Endothelial cell (in vitro differentiated cells): ENCODE measurements at regions not wholly inside any gene's neighbourhood (a gene's known extent, or its start where the extent isn't known, plus 50 kb on each side); places are given as distances from the start of the nearest gene placed in this dataset.
"Not testable (repeated sequence)": the region's sequence is repeated elsewhere in the genome, so short reads cannot be mapped to it uniquely, and the experiment has no call there.

Experiments used
- DNase-seq: peaks from one replicate; pipeline ENCODE4 v3.0.0; 2021; ENCODE audit warnings: low spot score
- H3K27ac Mint-ChIP-seq: one replicate; pipeline ENCODE4 v1.8.0; 2021; ENCODE audit warnings: mixed read lengths, inconsistent platforms; ENCODE audit not compliant: unreplicated experiment
- H3K27me3 Mint-ChIP-seq: one replicate; pipeline ENCODE4 v1.8.0; 2021; ENCODE audit warnings: mild to moderate bottlenecking, moderate library complexity, mixed read lengths, inconsistent platforms; ENCODE audit not compliant: unreplicated experiment
- H3K36me3 Mint-ChIP-seq: one replicate; pipeline ENCODE4 v1.8.0; 2021; ENCODE audit warnings: mild to moderate bottlenecking, low read depth, mixed read lengths, inconsistent platforms; ENCODE audit not compliant: unreplicated experiment
- H3K4me1 Mint-ChIP-seq: one replicate; pipeline ENCODE4 v1.8.0; 2021; ENCODE audit warnings: mild to moderate bottlenecking, mixed read lengths, inconsistent platforms; ENCODE audit not compliant: unreplicated experiment
- H3K4me3 Mint-ChIP-seq: one replicate; pipeline ENCODE4 v1.8.0; 2021; ENCODE audit warnings: mild to moderate bottlenecking, mixed read lengths, inconsistent platforms; ENCODE audit not compliant: unreplicated experiment
- H3K9me3 Mint-ChIP-seq: one replicate; pipeline ENCODE4 v1.8.0; 2021; ENCODE audit warnings: mixed read lengths, inconsistent platforms; ENCODE audit not compliant: unreplicated experiment
- TF ChIP-seq, protein P1 (sequence below): fragments of 200-600 bp; sonication (generic); IDR thresholded peaks from one replicate; pipeline ENCODE4 v1.5.0; 2021; ENCODE audit warnings: antibody characterized with exemption; ENCODE audit not compliant: unreplicated experiment

DNA sequence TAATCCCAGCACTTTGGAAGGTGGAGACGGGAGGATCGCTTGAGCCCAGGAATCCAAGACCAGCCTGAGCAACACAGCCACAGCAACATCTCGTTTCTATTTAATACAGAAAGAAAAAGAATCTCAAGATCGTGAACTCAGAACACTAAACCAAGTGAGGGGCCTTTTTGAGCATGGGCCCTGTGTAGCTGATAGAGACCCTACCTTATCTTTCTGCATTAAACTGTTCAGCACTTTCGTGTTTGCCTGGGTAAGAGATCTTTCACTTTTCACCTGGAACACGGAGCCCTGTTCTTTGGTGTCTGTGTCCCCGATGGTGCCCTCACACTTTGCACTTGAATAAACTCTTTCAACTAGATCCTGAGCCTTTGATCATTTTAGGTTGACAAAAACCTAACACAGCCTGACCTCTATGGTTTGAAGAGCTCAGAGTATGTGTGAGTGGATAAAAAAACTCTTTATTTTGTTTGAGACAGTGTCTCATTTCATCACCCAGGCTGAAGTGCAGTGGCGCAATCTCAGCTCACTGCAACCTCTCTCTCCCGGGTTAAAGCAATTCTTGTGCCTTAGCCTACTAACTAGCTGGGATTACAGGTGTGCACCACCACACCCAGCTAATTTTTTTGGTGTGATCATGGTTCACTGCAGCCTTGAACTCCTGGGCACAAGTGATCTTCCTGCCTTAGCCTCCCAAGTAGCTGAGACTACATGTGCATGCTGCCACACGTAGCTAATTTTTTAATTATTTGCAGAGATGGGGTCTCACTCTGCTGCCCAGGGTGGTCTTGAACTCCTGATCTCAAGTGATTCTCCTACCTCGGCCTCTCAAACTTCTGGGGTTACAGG is 83.8 kb upstream of the GRIN2A start:
- Mint-ChIP-seq H3K4me3 (no peak overlapping the region), H3K27me3 (no peaks in the 10 kb centered on the region), H3K36me3 (no peaks in the 10 kb centered on the region), H3K27ac (no peak overlapping the region), H3K9me3 (no peaks in the 10 kb centered on the region), H3K4me1 (no peaks in the 10 kb centered on the region)
- no peak for DNase-seq
- TF ChIP-seq, protein P1, sequence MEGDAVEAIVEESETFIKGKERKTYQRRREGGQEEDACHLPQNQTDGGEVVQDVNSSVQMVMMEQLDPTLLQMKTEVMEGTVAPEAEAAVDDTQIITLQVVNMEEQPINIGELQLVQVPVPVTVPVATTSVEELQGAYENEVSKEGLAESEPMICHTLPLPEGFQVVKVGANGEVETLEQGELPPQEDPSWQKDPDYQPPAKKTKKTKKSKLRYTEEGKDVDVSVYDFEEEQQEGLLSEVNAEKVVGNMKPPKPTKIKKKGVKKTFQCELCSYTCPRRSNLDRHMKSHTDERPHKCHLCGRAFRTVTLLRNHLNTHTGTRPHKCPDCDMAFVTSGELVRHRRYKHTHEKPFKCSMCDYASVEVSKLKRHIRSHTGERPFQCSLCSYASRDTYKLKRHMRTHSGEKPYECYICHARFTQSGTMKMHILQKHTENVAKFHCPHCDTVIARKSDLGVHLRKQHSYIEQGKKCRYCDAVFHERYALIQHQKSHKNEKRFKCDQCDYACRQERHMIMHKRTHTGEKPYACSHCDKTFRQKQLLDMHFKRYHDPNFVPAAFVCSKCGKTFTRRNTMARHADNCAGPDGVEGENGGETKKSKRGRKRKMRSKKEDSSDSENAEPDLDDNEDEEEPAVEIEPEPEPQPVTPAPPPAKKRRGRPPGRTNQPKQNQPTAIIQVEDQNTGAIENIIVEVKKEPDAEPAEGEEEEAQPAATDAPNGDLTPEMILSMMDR: no peak

- H3K4me3 Mint-ChIP-seq: no peak overlapping the region
- no peaks in the 10 kb centered on the region for H3K9me3 Mint-ChIP-seq
- no peak for DNase-seq
- H3K36me3 Mint-ChIP-seq: no peaks in the 10 kb centered on the region
- no peak overlapping the region for H3K27ac Mint-ChIP-seq
- TF ChIP-seq, protein P1: no peak
- no peaks in the 10 kb centered on the region for H3K4me1 Mint-ChIP-seq
- H3K27me3 Mint-ChIP-seq: no peaks in the 10 kb centered on the region
Observed at GRCh38 chr16:10266809-10267208, 84.6 kb upstream of the GRIN2A start.

DNA sequence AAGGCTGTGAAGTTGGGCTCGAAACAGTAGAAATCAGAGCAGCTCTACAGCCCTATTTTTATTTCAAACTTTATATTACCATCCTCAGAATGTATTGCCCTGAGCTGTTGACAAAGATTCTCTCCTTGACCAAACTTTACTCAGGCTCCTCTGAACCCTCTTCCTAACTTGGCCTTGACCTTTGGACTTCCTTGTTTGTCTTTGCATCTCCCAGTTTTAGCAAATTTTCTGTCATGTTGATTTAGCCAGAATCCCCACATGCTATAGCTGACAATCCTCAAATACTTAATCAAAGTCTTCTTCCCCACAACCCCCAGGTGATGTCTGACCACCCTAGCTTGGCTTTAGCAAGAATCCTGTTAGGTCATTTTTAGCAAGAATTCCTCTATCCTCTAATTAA is 87.4 kb upstream of the GRIN2A start:
- TF ChIP-seq, protein P1: no peak
- Mint-ChIP-seq H3K27ac (no peak overlapping the region), H3K9me3 (no peaks in the 10 kb centered on the region), H3K27me3 (no peaks in the 10 kb centered on the region), H3K36me3 (no peaks in the 10 kb centered on the region), H3K4me1 (no peaks in the 10 kb centered on the region), H3K4me3 (no peak overlapping the region)
- no peak for DNase-seq

- H3K36me3 Mint-ChIP-seq, H3K9me3 Mint-ChIP-seq, H3K4me3 Mint-ChIP-seq, H3K27me3 Mint-ChIP-seq, H3K27ac Mint-ChIP-seq, H3K4me1 Mint-ChIP-seq, DNase-seq: not testable (repeated sequence)
Observed at GRCh38 chr16:10272250-10272854, 90.1 kb upstream of the GRIN2A start.

GRCh38 chr16:10275214-10275996 is 93.2 kb upstream of the GRIN2A start:
- not testable (repeated sequence) for H3K4me3 Mint-ChIP-seq, H3K36me3 Mint-ChIP-seq, H3K27ac Mint-ChIP-seq, DNase-seq, H3K27me3 Mint-ChIP-seq, H3K4me1 Mint-ChIP-seq, H3K9me3 Mint-ChIP-seq
